Testis (tissue), 2 donors: ENCODE measurements at regions not wholly inside any gene's neighbourhood (a gene's known extent, or its start where the extent isn't known, plus 50 kb on each side); places are given as distances from the start of the nearest gene placed in this dataset.

Source experiments
- DNase-seq: peaks from one replicate; pipeline ENCODE4 v3.0.0-alpha.2; 2019
- H3K27ac ChIP-seq, 2 donors: fragments of 200-600 bp; sonication (generic); one replicate each; pipeline ENCODE4 v1.5.1; 2019
- H3K27me3 ChIP-seq: fragments of 200-600 bp; sonication (generic); one replicate; pipeline ENCODE4 v1.5.1; 2019
- H3K36me3 ChIP-seq: fragments of 200-600 bp; sonication (generic); one replicate; pipeline ENCODE4 v1.5.1; 2017; ENCODE audit warnings: low read depth; ENCODE audit errors: missing control alignments
- H3K4me1 ChIP-seq: fragments of 200-600 bp; sonication (generic); one replicate; pipeline ENCODE4 v1.5.1; 2019
- H3K4me3 ChIP-seq, 2 donors: fragments of 200-600 bp; sonication (generic); one replicate each; pipeline ENCODE4 v1.5.1; 2017 to 2019
- H3K9me3 ChIP-seq: fragments of 200-600 bp; sonication (generic); one replicate; pipeline ENCODE4 v1.5.1; 2017
- CTCF ChIP-seq, 3 experiments: fragments of 450-650 bp in 2 of 3; fragments of 200-600 bp in 1 of 3; sonication (generic) in 1 of 3; IDR thresholded peaks; one replicate each; pipeline ENCODE4 v1.5.1; 2016 to 2019; ENCODE audit warnings: antibody characterized with exemption in 3 of 3, mild to moderate bottlenecking in 2 of 3, moderate library complexity in 1 of 3
- POLR2A ChIP-seq: fragments of 450-650 bp; IDR thresholded peaks from one replicate; pipeline ENCODE4 v1.6.1; 2017; ENCODE audit warnings: antibody characterized with exemption, mild to moderate bottlenecking, moderate library complexity
- WGBS, 2 donors: methylation state at CpG; one replicate each; pipeline ENCODE4 v1.1.5; 2018; 5-methylcytosine and 5-hydroxymethylcytosine counted together
- intact Hi-C: fragments of 100-400 bp; cut with DNase I; formaldehyde crosslinking; loops from one replicate; pipeline ENCODE4 v1.15.1; 2023; ENCODE audit warnings: low total_unique reads

- H3K4me3 ChIP-seq, result no peak overlapping the region
- intact Hi-C loops, result no loop called here
- H3K36me3 ChIP-seq, result no peaks in the 10 kb centered on the region
- 78 to 82% methylated on average over 10 of the region's 10 CpGs for WGBS, 2 donors
- DNase-seq, result no peak
- no peaks in the 10 kb centered on the region for H3K4me1 ChIP-seq
- H3K27me3 ChIP-seq, result no peaks in the 10 kb centered on the region
- TF ChIP-seq POLR2A (no peak), CTCF (IDR thresholded peaks at IDR 0.05) (no peak)
- no peak overlapping the region for H3K27ac ChIP-seq
- no peaks in the 10 kb centered on the region for H3K9me3 ChIP-seq
Observed at GRCh38 chr2:9707611-9708160, 76.9 kb upstream of the YWHAQ start.

GRCh38 chr2:9708683-9709538 is 78.1 kb upstream of the YWHAQ start:
- TF ChIP-seq CTCF (IDR thresholded peaks at IDR 0.05) (no peak), POLR2A (no peak)
- Histone ChIP-seq H3K9me3 (no peaks in the 10 kb centered on the region), H3K4me3 (no peak overlapping the region), H3K36me3 (no peaks in the 10 kb centered on the region), H3K27me3 (no peaks in the 10 kb centered on the region), H3K4me1 (no peaks in the 10 kb centered on the region), H3K27ac (no peak overlapping the region)
- intact Hi-C loops, result no loop called here
- 90 to 91% methylated on average over 14 to 15 of the region's 15 CpGs for WGBS, 2 donors
- no peak for DNase-seq

GRCh38 chr2:9709539-9710285 is 78.9 kb upstream of the YWHAQ start:
- no peaks in the 10 kb centered on the region for H3K36me3 ChIP-seq
- no peaks in the 10 kb centered on the region for H3K4me1 ChIP-seq
- no peaks in the 10 kb centered on the region for H3K27me3 ChIP-seq
- no peak overlapping the region for H3K4me3 ChIP-seq
- 84 to 90% methylated on average over 11 of the region's 11 CpGs for WGBS, 2 donors
- H3K27ac ChIP-seq, result no peak overlapping the region
- H3K9me3 ChIP-seq, result no peaks in the 10 kb centered on the region
- intact Hi-C loops, result no loop called here
- DNase-seq, result no peak
- TF ChIP-seq CTCF (IDR thresholded peaks at IDR 0.05) (no peak), POLR2A (no peak)

DNA sequence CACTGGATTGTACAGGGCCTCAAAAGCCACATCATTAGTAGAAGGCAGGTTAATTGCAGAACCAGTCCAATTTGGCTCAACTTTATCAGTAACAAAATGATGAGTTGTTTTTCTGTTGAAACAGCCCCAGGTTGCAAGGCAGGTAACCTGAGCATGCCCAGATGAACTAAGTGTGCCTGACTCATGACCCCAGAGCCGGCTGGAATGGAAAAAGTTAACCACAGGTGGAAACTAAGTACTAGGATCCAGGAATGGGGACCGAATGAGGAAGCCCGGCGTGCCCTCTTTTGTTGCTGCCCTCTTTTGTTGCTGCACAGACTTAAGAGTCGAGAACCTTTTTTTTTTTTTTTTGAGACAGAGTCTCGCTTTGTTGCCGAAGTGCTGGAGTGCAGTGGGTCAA is 79.5 kb upstream of the YWHAQ start:
- Histone ChIP-seq H3K27me3 (no peaks in the 10 kb centered on the region), H3K36me3 (no peaks in the 10 kb centered on the region), H3K9me3 (no peaks in the 10 kb centered on the region), H3K27ac (no peak overlapping the region), H3K4me3 (no peak overlapping the region), H3K4me1 (no peaks in the 10 kb centered on the region)
- intact Hi-C loops, result no loop called here
- no peak for DNase-seq
- no peak for TF ChIP-seq POLR2A
- TF ChIP-seq CTCF (IDR thresholded peaks at IDR 0.05), result no peak
- 90 to 94% methylated on average over 7 of the region's 7 CpGs for WGBS, 2 donors
